ENCODE measurements at regions not wholly inside any gene's neighbourhood (a gene's known extent, or its start where the extent isn't known, plus 50 kb on each side); places are given as distances from the start of the nearest gene placed in this dataset.

DNA sequence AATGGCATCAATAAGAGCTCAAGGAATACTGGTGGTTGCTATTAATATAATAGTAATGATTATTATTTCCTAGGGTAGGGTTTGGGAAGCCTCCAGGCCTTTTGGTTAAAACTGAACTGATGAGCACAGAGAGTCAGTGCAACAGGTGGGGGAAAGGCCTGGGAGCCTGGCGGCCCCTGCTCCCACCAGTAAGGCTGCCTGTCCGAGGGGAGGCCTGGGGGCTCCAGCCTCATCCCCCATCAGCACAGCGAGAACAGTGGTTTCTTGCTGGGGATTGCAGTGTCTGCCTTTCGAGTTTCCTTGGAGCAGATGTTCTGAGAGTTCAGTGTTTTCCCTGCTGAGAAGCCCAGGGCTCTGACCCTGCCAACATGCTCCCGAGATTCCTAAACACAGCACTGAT, 340.4 kb downstream of the CDH26 start:
- Histone ChIP-seq H3K27ac (ENCODE audit: low read depth, low read length) (no peak overlapping the region), H3K4me1 (ENCODE audit: control insufficient read depth, insufficient read depth, low read length, unreplicated experiment) (no peaks in the 10 kb centered on the region), H3K36me3 (ENCODE audit: insufficient read depth, low read length) (no peaks in the 10 kb centered on the region), H3K79me2 (ENCODE audit: control insufficient read depth, insufficient read depth, low read length, unreplicated experiment) (no peaks in the 10 kb centered on the region), H2AFZ (ENCODE audit: low read length, unreplicated experiment) (no peak overlapping the region), H3K27me3 (ENCODE audit: insufficient read depth, low read length) (no peaks in the 10 kb centered on the region), H3K4me3 (ENCODE audit: low read depth, low read length) (no peak overlapping the region)

DNA sequence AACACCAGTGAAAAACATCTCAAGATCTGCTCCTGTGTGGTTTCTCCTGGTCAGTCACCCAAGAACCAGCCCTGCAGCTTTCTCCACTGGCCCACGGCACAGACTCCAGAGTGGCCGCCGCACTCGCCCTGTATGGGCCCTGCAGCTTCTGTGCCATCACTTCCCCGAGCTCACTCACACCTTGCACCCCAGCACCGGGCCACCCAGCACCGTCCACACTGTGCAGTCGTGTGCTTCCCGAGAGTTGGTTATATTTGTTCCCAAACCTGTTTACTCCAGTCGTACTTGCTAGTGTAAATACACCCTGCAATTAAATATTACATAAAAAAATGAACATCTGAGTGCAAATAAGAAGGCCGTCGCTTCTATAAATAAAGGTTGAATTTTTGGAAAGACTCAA, 341.7 kb downstream of the CDH26 start:
- no peaks in the 10 kb centered on the region for H3K79me2 ChIP-seq (ENCODE audit: control insufficient read depth, insufficient read depth, low read length, unreplicated experiment)
- no peak overlapping the region for H3K4me3 ChIP-seq (ENCODE audit: low read depth, low read length)
- H3K4me1 ChIP-seq (ENCODE audit: control insufficient read depth, insufficient read depth, low read length, unreplicated experiment), result no peaks in the 10 kb centered on the region
- H3K27ac ChIP-seq (ENCODE audit: low read depth, low read length), result no peak overlapping the region
- H3K36me3 ChIP-seq (ENCODE audit: insufficient read depth, low read length), result no peaks in the 10 kb centered on the region
- no peak overlapping the region for H2AFZ ChIP-seq (ENCODE audit: low read length, unreplicated experiment)
- no peaks in the 10 kb centered on the region for H3K27me3 ChIP-seq (ENCODE audit: insufficient read depth, low read length)

DNA sequence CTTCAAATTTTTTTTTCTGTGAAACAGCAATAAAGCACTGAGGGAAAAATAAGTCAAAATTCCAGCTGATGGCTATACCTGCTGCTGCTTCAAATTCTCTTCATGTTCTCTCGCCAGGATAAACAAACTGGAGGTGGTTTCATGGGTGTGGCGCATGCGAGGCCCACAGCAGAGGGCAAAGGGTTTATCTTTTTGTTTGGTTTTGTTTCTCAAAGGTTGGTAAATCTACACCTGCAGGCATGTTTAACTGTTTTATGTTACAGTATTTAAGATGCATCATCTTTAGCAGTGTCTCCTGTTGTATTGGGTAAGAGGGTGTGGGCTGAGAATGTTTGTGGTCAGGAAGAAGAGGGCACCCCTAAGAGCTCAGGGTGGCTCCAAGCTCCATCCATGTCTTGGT, 342.2 kb downstream of the CDH26 start:
- no peaks in the 10 kb centered on the region for H3K4me1 ChIP-seq (ENCODE audit: control insufficient read depth, insufficient read depth, low read length, unreplicated experiment)
- H3K27me3 ChIP-seq (ENCODE audit: insufficient read depth, low read length), result no peaks in the 10 kb centered on the region
- no peaks in the 10 kb centered on the region for H3K36me3 ChIP-seq (ENCODE audit: insufficient read depth, low read length)
- no peak overlapping the region for H3K27ac ChIP-seq (ENCODE audit: low read depth, low read length)
- H3K79me2 ChIP-seq (ENCODE audit: control insufficient read depth, insufficient read depth, low read length, unreplicated experiment), result no peaks in the 10 kb centered on the region
- no peak overlapping the region for H3K4me3 ChIP-seq (ENCODE audit: low read depth, low read length)
- no peak overlapping the region for H2AFZ ChIP-seq (ENCODE audit: low read length, unreplicated experiment)

DNA sequence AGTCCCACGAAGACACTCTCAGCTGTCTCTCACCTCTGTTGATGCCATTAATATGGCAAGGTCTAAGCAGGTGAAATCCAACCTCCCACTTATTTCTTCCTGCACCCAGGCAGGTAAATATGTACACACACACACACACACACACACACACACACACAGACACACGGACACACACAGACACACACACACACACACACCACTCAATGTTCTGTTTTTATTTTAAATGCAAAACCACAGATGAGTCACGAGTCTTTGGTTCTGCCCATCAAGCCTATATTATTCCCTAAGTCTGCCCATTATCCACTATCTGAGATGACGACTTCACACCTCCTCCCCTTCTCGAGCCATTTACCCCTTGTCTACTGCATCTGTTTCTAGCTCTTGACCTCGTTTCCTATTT, 344.7 kb downstream of the CDH26 start:
- Histone ChIP-seq H2AFZ (ENCODE audit: low read length, unreplicated experiment) (no peak overlapping the region), H3K36me3 (ENCODE audit: insufficient read depth, low read length) (no peaks in the 10 kb centered on the region), H3K79me2 (ENCODE audit: control insufficient read depth, insufficient read depth, low read length, unreplicated experiment) (no peaks in the 10 kb centered on the region), H3K27me3 (ENCODE audit: insufficient read depth, low read length) (no peaks in the 10 kb centered on the region), H3K4me3 (ENCODE audit: low read depth, low read length) (no peak overlapping the region), H3K4me1 (ENCODE audit: control insufficient read depth, insufficient read depth, low read length, unreplicated experiment) (no peaks in the 10 kb centered on the region), H3K27ac (ENCODE audit: low read depth, low read length) (no peak overlapping the region)

DNA sequence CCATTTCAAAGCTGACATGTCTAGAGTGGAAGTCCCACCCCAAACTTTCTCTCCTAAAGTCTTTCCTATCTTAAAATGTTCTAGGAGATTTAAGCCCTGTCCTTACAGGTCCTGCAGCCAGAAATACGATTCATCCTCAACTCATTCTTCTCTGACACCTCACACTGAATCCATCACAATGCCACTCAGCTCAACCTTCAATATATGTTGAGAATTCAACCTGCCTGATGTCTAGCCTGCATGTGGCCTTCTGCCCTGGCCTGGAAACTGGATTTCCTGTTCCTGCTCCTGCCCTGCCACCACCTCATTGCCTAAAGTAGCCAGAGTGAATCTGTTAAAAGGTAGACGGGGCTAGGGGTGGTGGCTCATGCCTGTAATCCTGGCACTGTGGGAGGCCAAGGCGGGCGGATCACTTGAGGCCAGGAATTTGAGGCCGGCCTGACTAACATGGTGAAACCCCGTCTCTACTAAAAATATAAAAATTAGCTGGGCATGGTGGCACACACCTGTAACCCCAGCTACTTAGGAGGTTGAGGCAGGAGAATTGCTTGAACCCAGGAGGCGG, 345.9 kb downstream of the CDH26 start:
- Histone ChIP-seq H2AFZ (ENCODE audit: low read length, unreplicated experiment) (no peak overlapping the region), H3K4me1 (ENCODE audit: control insufficient read depth, insufficient read depth, low read length, unreplicated experiment) (no peaks in the 10 kb centered on the region), H3K36me3 (ENCODE audit: insufficient read depth, low read length) (no peaks in the 10 kb centered on the region), H3K27me3 (ENCODE audit: insufficient read depth, low read length) (no peaks in the 10 kb centered on the region), H3K4me3 (ENCODE audit: low read depth, low read length) (no peak overlapping the region), H3K27ac (ENCODE audit: low read depth, low read length) (no peak overlapping the region), H3K79me2 (ENCODE audit: control insufficient read depth, insufficient read depth, low read length, unreplicated experiment) (no peaks in the 10 kb centered on the region)

DNA sequence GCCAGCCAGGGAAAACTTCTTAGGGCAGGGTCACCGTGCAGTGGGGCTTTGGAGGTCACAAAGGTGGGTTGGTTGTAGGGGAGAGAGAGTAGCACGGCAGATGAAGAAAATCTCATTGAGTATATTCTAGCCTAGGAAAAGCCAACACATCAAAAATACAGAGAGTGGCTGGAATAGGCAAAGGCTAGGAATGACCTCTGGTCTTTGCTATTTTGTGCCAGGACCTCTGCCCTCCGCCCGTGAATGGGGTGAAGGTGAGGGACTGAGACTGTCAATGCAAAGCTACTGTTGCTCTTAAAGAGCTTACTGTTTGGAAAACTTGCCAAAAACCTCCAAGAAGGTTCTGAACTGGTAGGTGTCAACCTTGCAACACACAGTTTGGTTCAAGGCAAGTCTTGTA, 346.7 kb downstream of the CDH26 start:
- Histone ChIP-seq H3K79me2 (ENCODE audit: control insufficient read depth, insufficient read depth, low read length, unreplicated experiment) (no peaks in the 10 kb centered on the region), H3K36me3 (ENCODE audit: insufficient read depth, low read length) (no peaks in the 10 kb centered on the region), H3K4me1 (ENCODE audit: control insufficient read depth, insufficient read depth, low read length, unreplicated experiment) (no peaks in the 10 kb centered on the region), H2AFZ (ENCODE audit: low read length, unreplicated experiment) (no peak overlapping the region), H3K27me3 (ENCODE audit: insufficient read depth, low read length) (no peaks in the 10 kb centered on the region), H3K27ac (ENCODE audit: low read depth, low read length) (no peak overlapping the region), H3K4me3 (ENCODE audit: low read depth, low read length) (no peak overlapping the region)

DNA sequence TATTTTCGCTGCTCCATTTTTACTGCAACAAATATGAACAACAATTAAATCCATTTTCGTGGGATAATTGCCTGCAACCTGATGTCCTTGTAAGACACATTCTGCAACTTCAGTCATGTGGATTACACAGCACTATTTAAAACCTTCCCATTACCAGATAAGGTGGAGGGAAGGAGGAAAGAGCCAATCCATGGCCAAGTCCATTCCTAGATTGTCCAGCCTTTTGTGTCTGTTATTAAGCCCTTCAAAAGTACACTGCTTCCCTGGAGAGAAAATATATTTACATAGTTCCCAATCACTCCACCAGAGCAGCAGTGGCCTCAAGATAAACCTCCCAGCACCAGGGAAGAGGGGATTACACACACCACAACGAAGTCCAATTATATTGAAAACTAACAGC, 347.9 kb downstream of the CDH26 start:
- Histone ChIP-seq H3K36me3 (ENCODE audit: insufficient read depth, low read length) (no peaks in the 10 kb centered on the region), H3K27ac (ENCODE audit: low read depth, low read length) (no peak overlapping the region), H3K79me2 (ENCODE audit: control insufficient read depth, insufficient read depth, low read length, unreplicated experiment) (no peaks in the 10 kb centered on the region), H3K4me3 (ENCODE audit: low read depth, low read length) (no peak overlapping the region), H3K4me1 (ENCODE audit: control insufficient read depth, insufficient read depth, low read length, unreplicated experiment) (no peaks in the 10 kb centered on the region), H2AFZ (ENCODE audit: low read length, unreplicated experiment) (no peak overlapping the region), H3K27me3 (ENCODE audit: insufficient read depth, low read length) (no peaks in the 10 kb centered on the region)

DNA sequence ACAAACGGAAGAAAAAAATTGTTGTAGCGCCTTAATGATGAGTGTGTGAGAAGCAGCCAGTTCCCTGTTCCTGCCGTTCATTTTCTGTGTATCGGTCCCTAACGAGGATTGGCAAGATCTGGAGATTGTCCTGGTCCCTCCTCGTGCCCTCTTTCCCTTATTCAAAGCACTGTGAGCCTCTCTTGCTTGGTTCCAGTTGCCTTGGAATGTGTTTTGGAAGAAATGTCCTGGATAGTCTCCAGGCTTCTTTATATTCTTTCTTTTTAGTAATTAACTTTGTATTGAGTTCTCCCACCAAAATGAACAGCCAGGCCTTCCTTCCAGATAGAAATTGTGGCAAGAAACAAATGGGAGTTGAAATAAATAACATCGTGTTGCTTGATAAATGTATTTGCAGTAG, 348.3 kb downstream of the CDH26 start:
- Histone ChIP-seq H3K4me3 (ENCODE audit: low read depth, low read length) (no peak overlapping the region), H3K4me1 (ENCODE audit: control insufficient read depth, insufficient read depth, low read length, unreplicated experiment) (no peaks in the 10 kb centered on the region), H3K27me3 (ENCODE audit: insufficient read depth, low read length) (no peaks in the 10 kb centered on the region), H2AFZ (ENCODE audit: low read length, unreplicated experiment) (no peak overlapping the region), H3K36me3 (ENCODE audit: insufficient read depth, low read length) (no peaks in the 10 kb centered on the region), H3K27ac (ENCODE audit: low read depth, low read length) (no peak overlapping the region), H3K79me2 (ENCODE audit: control insufficient read depth, insufficient read depth, low read length, unreplicated experiment) (no peaks in the 10 kb centered on the region)

DNA sequence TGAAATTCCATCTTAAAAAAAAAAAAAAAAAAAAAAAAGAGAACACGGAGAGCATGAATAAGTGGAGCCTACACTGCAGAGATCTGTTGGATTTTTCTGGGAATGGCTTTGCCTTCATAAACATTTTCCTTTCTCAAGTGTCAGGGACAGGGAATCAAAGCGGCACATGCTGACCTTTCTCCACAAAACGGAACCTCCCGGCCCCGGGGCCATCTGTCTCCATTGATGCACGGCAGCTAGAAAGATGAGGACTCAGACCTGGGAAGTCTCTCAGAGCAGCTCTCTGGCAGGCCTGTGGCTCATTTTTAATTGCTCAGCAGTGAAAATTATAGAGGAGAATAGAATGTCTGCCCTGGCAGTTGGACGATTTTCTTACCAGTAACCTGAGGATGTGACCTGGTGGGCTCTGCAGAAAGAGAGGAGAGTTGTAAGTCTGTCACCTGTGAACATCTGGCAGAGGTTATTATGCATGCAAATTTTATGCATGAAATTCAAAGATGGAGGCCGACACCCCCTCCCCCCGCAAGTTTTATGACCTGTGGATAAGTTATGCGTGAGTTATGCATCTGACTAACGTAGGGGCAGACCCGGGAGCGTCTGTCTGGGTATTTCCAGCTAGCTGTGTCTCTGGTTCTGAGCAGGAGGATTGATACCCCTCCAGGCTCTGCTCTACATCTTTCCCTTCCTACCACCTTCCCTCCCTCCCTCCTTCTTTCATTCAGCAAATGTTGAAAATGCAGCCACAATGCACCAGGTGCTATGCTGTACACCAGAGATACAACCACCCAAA, 352.5 kb downstream of the CDH26 start:
- no peak overlapping the region for H2AFZ ChIP-seq (ENCODE audit: low read length, unreplicated experiment)
- H3K79me2 ChIP-seq (ENCODE audit: control insufficient read depth, insufficient read depth, low read length, unreplicated experiment), result no peaks in the 10 kb centered on the region
- no peaks in the 10 kb centered on the region for H3K27me3 ChIP-seq (ENCODE audit: insufficient read depth, low read length)
- no peak overlapping the region for H3K27ac ChIP-seq (ENCODE audit: low read depth, low read length)
- no peaks in the 10 kb centered on the region for H3K4me1 ChIP-seq (ENCODE audit: control insufficient read depth, insufficient read depth, low read length, unreplicated experiment)
- H3K36me3 ChIP-seq (ENCODE audit: insufficient read depth, low read length), result no peaks in the 10 kb centered on the region
- H3K4me3 ChIP-seq (ENCODE audit: low read depth, low read length), result no peak overlapping the region

DNA sequence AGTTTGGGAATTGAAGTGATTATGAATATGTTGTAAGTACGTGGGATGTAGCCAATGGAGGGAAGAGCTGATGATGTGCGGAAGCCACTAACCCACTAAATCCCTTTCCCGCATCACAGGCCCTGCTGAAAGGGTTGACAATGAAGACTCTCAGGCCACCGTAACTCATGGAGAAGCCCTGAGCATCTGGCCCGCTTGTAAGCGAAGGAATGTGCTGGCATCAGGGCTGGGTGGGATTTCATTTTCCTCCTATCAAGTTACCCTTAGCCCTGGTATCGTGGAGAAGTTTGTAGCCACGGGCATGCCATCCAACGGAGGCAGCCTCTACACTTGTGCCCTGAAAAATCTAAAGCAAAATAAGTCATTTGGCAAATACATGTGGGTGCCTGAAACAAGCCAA, 355.0 kb downstream of the CDH26 start:
- H2AFZ ChIP-seq (ENCODE audit: low read length, unreplicated experiment), result no peak overlapping the region
- H3K4me3 ChIP-seq (ENCODE audit: low read depth, low read length), result no peak overlapping the region
- no peaks in the 10 kb centered on the region for H3K27me3 ChIP-seq (ENCODE audit: insufficient read depth, low read length)
- H3K79me2 ChIP-seq (ENCODE audit: control insufficient read depth, insufficient read depth, low read length, unreplicated experiment), result no peaks in the 10 kb centered on the region
- H3K27ac ChIP-seq (ENCODE audit: low read depth, low read length), result no peak overlapping the region
- H3K4me1 ChIP-seq (ENCODE audit: control insufficient read depth, insufficient read depth, low read length, unreplicated experiment), result no peaks in the 10 kb centered on the region
- H3K36me3 ChIP-seq (ENCODE audit: insufficient read depth, low read length), result no peaks in the 10 kb centered on the region

DNA sequence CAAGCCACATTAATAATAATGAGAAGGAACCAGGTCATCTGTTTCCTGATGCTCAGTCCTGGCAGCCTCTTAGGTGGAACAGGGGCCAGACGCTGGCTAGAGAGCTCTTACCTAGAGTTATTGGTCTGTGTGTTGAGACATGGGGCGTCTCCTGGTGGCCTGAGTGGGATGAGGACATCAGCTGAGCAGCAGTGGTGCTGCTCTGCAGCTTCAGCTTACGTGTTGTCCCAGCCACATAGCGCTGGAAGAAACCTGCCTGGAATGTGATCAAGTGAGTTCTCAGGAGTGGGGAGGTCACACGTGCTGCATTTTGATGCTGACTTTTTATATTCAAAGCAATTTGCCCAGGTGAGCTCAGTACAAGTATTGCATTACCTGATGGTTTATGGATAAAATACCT, 355.4 kb downstream of the CDH26 start:
- Histone ChIP-seq H3K27me3 (ENCODE audit: insufficient read depth, low read length) (no peaks in the 10 kb centered on the region), H3K4me3 (ENCODE audit: low read depth, low read length) (no peak overlapping the region), H2AFZ (ENCODE audit: low read length, unreplicated experiment) (no peak overlapping the region), H3K27ac (ENCODE audit: low read depth, low read length) (no peak overlapping the region), H3K79me2 (ENCODE audit: control insufficient read depth, insufficient read depth, low read length, unreplicated experiment) (no peaks in the 10 kb centered on the region), H3K4me1 (ENCODE audit: control insufficient read depth, insufficient read depth, low read length, unreplicated experiment) (no peaks in the 10 kb centered on the region), H3K36me3 (ENCODE audit: insufficient read depth, low read length) (no peaks in the 10 kb centered on the region)

Data from ACC112 (cell line).